ENCODE measurements at regions not wholly inside any gene's neighbourhood (a gene's known extent, or its start where the extent isn't known, plus 50 kb on each side); places are given as distances from the start of the nearest gene placed in this dataset.

GRCh38 chr11:101185985-101186384 lies 56.4 kb upstream of the PGR start:
- Histone ChIP-seq H3K9me1 (replicated peaks; ENCODE audit: control insufficient read depth, extremely low read depth, insufficient read depth, low read length) (no peaks in the 10 kb centered on the region), H3K9ac (replicated peaks; ENCODE audit: extremely low read depth, insufficient read depth, low read length) (no peak overlapping the region), H3K4me2 (ENCODE audit: insufficient read depth, low read length) (no peak overlapping the region), H3K4me3 (replicated peaks in 1 of 3; ENCODE audit: insufficient read depth in 1 of 3, low read depth in 1 of 3, low read length in 3 of 3) (no peak overlapping the region), H3K4me1 (ENCODE audit: control insufficient read depth, extremely low read depth, insufficient read depth, low read length) (no peaks in the 10 kb centered on the region), H3K79me2 (ENCODE audit: control insufficient read depth, insufficient read depth, low read length) (no peaks in the 10 kb centered on the region), H3K36me3 (ENCODE audit: control insufficient read depth in 2 of 2, extremely low read depth in 1 of 2, insufficient read depth in 2 of 2, low read length in 2 of 2) (no peaks in the 10 kb centered on the region), H3K27me3 (ENCODE audit: control insufficient read depth in 2 of 2, insufficient read depth in 2 of 2, low read length in 2 of 2) (no peaks in the 10 kb centered on the region), H2AFZ (ENCODE audit: low read depth, low read length) (no peak overlapping the region), H3K27ac (ENCODE audit: insufficient read depth, low read depth, low read length) (no peak overlapping the region), H3K9me3 (replicated peaks; ENCODE audit: control insufficient read depth, insufficient read depth, low read length) (peaks cover 2% of the 10 kb centered on the region), H4K20me1 (replicated peaks; ENCODE audit: control insufficient read depth, extremely low read depth, insufficient read depth, low read length) (no peaks in the 10 kb centered on the region)
- TF ChIP-seq POLR2AphosphoS5 (IDR thresholded peaks at IDR 0.05; ENCODE audit: insufficient read depth, low read depth, low read length): no peak
- TF ChIP-seq JUN (IDR thresholded peaks at IDR 0.05; ENCODE audit: borderline replicate concordance, insufficient read depth, insufficient read length, low read depth): no peak
- TF ChIP-seq, protein P1, sequence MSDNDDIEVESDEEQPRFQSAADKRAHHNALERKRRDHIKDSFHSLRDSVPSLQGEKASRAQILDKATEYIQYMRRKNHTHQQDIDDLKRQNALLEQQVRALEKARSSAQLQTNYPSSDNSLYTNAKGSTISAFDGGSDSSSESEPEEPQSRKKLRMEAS (IDR thresholded peaks at IDR 0.05; ENCODE audit: insufficient read depth, insufficient read length): no peak
- TF ChIP-seq GATA2 (IDR thresholded peaks at IDR 0.05; ENCODE audit: insufficient read depth, insufficient read length, low read depth, low read length): no peak
- no peak for TF ChIP-seq FOS (IDR thresholded peaks at IDR 0.05; ENCODE audit: borderline replicate concordance, insufficient read depth, low read length)
- TF ChIP-seq POLR2A (IDR thresholded peaks at IDR 0.05; ENCODE audit: low read depth, low read length): no peak
- no peak for TF ChIP-seq MYC (IDR thresholded peaks at IDR 0.05; ENCODE audit: low read depth, low read length)
- TF ChIP-seq, protein P2, sequence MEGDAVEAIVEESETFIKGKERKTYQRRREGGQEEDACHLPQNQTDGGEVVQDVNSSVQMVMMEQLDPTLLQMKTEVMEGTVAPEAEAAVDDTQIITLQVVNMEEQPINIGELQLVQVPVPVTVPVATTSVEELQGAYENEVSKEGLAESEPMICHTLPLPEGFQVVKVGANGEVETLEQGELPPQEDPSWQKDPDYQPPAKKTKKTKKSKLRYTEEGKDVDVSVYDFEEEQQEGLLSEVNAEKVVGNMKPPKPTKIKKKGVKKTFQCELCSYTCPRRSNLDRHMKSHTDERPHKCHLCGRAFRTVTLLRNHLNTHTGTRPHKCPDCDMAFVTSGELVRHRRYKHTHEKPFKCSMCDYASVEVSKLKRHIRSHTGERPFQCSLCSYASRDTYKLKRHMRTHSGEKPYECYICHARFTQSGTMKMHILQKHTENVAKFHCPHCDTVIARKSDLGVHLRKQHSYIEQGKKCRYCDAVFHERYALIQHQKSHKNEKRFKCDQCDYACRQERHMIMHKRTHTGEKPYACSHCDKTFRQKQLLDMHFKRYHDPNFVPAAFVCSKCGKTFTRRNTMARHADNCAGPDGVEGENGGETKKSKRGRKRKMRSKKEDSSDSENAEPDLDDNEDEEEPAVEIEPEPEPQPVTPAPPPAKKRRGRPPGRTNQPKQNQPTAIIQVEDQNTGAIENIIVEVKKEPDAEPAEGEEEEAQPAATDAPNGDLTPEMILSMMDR (IDR thresholded peaks at IDR 0.05; ENCODE audit: extremely low read depth in 1 of 2, insufficient read depth in 1 of 2, low read depth in 1 of 2, low read length in 2 of 2): no peak
- TF ChIP-seq EZH2 (IDR thresholded peaks at IDR 0.05; ENCODE audit: borderline replicate concordance, low read depth, low read length, severe bottlenecking): no peak
- dilution Hi-C loops (cut with MboI; ENCODE audit: extremely low pct_ligation_motif_present, low sequenced_read_pairs) (no loop called here), intact Hi-C loops (cut with micrococcal nuclease) (no loop called here)
- POLR2A ChIA-PET: no interaction called here
- BruUV-seq (replicated peaks): no TSS peak
- CTCF ChIA-PET: no interaction called here
- DNase-seq (ENCODE audit: low read depth, low spot score) (no peak), FAIRE-seq (no peak)
